NCI-H510A treated with DMSO at 0.1 percent for 48 hours (cell line): ENCODE measurements at regions not wholly inside any gene's neighbourhood (a gene's known extent, or its start where the extent isn't known, plus 50 kb on each side); places are given as distances from the start of the nearest gene placed in this dataset.
"Not testable (repeated sequence)": the region's sequence is repeated elsewhere in the genome, so short reads cannot be mapped to it uniquely, and the experiment has no call there.

Experiments
- DNase-seq: peaks from one replicate; lab custom pipeline; 2025; lab: John Stamatoyannopoulos, UW

- DNase-seq = no peak
Observed at GRCh38 chr22:33142282-33143055, 84.3 kb upstream of the SYN3 start.

- no peak for DNase-seq
Observed at GRCh38 chr22:33139937-33140336, 81.8 kb upstream of the SYN3 start.

- DNase-seq = not testable (repeated sequence)
Observed at GRCh38 chr22:33138333-33138732, 80.2 kb upstream of the SYN3 start.

DNA sequence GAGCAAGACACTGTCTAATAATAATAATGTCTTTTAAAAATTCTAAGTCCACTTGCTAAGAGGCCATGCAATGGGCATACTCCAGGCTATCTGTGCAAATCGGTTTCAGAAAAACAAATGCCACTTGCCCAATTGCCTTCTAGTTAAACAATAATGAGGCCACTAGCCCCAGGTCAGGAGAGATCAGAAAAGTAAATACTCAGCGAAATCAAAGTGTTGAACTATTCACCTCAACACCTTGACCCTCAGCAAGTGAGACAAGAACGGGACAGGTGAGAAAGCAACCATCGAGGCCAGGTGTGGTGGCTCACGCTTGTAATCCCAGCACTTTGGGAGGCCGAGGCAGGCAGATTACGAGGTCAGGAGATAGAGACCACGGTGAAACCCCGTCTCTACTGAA lies 72.3 kb upstream of the SYN3 start:
- no peak for DNase-seq

DNA sequence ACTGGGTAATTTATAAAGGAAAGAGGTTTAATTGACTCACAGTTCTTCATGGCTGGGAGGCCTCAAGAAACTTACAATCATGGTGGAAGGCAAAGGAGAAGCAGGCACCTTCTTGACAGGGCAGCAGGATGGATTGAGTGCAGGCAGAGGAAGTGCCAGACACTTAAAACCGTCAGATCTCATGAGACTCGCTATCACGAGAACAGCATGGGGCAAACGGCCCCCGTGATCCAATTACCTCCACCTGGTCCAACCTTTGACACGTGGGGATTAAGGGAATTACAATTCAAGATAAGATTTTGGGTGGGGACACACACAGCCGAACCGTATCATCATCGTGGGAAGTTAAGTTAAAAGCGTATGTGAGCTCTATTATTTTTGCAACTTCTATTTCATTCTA lies 71.4 kb upstream of the SYN3 start:
- DNase-seq = no peak

GRCh38 chr22:33126881-33127280 lies 68.7 kb upstream of the SYN3 start:
- DNase-seq = peak; percentile 27

DNA sequence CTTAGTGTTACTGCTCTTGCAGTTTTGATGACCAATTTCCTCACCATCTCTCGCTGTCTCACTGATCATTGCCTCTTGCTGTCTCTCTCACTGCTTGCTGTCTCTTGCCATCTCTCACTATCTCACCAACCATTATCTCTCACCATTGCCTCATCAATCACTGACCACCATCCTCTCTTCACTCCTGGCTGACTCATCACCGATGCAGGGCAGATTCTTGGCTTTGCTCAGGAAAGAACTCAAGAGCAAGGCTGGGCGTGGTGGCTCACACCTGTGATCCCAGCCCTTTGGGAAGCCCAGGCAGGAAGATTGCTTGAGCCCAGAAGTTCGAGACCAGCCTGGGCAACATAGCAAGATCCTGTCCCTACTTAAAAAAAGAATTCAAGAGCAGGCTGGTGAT lies 66.3 kb upstream of the SYN3 start:
- no peak for DNase-seq

DNA sequence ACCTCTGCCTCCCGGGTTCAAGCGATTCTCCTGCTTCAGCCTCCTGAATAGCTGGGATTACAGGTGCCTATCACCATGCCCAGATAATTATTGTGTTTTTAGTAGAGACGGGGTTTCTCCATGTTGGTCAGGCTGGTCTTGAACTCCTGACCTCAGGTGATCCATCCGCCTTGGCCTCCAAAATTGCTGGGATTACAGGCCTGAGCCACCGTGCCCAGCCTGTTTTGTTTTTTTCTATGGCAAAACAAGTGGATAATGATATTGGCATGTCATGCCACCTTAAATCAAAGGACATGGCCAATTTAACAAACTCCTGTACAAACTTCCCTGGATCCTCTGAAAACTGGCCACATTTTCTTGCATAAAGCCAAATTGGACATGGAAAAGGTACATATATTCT lies 64.3 kb upstream of the SYN3 start:
- not testable (repeated sequence) for DNase-seq

GRCh38 chr22:33119044-33119443 lies 60.9 kb upstream of the SYN3 start:
- no peak for DNase-seq

DNA sequence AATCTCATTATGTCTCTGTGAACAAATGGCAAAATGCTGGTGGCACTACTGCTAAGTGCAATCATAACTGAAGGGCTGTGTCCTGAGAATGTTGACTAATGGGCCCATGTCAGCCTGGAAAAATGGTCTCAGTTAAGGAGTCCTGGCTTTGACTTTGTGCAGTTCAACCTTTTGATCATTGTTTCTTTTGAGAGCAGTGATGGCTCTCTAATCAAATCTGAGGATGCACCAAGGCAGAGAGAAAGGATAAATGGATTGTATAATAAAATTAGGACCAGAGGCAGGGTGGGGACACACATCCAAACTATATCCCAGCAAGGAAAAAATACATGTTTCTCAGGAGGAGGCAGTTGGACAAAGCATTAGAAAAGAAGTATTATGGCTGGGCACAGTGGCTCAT lies 59.6 kb upstream of the SYN3 start:
- DNase-seq = no peak

DNA sequence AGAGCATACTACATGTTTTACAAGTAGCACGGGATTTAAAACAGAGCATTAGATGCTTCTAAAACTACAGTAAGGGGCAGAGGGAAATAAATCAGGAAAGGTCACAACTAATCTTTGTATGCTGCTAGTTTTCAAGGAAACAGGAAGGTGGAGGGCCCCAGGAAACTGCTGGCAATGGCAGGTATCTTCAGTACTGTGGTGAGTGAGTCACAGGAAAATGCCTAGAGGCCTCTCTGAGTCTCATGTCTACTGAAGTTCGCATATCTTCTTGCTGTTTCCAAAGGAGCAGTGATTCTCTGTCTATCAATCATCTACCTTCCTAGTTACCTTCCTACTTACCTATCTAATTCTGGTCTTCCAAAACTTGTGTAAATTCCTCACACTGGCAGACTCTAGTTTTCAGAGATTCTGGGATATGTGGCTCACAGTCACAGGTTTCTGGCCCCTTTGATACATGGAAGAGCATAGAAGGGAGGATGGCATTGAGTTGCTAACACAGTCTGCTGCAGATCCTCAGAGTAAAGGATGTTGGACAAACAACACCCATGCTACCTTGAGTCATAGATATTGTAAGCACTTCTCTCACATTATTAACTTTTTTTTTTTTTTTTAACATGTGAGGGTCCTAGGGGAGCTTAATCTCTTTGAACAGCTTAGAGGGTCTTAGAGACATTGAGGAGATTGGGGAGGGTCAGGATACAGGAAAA lies 58.8 kb upstream of the SYN3 start:
- DNase-seq = no peak

DNA sequence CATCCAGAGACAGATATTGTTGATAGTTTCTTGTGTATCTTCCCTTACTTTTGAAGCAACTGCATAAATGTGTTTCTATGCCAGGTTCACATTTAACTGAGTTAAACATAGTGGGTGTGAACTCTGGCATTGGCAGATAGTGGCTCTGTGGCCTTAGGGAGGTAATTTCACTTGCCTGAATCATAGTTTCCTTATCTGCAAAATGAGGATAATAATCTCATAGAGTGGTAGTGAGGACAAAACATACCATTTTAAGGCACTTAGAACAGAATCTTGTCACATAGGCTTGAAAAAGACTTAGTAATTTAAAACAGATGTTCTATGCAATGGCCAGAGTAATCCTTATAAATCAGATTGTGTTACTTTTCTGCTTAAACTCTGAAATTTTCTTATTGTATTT lies 56.4 kb upstream of the SYN3 start:
- no peak for DNase-seq

DNA sequence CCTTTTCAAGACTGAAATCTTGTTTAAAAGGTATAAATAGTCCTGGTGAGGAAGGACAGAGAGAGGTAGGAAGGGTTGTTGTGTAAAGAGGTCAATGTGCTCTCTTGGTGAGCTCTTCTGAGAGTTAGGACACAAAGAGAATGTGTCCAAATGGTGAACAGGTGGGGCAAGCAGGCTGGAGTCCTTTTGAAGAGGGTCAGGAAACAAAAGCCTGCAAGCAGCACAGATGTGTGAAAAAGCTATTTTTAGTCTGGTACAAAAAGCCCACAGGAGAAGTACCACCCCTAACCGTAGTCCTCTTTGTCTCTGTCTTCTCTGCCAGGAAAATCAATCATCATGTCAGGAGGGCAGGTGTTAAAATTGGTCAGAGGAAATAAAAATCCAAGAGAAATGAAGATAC lies 54.4 kb upstream of the SYN3 start:
- DNase-seq = peak; percentile 46

DNA sequence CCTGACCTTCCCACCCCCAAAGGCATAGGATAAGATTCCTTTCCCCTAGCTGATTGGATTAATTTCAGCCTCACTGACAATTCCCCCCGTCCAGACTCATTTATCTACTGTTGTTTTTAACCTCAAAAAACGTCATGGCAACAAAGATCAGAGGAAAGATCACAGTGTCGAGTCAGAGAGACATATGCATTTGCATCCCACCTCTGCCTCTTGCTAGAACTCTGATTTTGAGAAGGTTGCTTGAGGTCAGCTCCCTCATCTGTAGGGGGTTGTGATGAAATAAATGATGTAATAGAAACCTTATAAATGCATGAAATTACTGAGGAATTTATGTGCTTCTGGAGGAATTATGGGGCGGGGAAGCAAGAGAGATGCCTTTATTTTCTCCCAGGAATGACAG lies 53.3 kb upstream of the SYN3 start:
- no peak for DNase-seq

GRCh38 chr22:33110562-33111163 lies 52.5 kb upstream of the SYN3 start:
- DNase-seq = no peak

- no peak for DNase-seq
Observed at GRCh38 chr22:33109514-33110430, 51.6 kb upstream of the SYN3 start.

GRCh38 chr22:33108037-33108436 lies 49.9 kb upstream of the SYN3 start:
- no peak for DNase-seq
